Panc1 (cell line): ENCODE measurements at regions not wholly inside any gene's neighbourhood (a gene's known extent, or its start where the extent isn't known, plus 50 kb on each side); places are given as distances from the start of the nearest gene placed in this dataset.

ENCODE experiments used
- POLR2AphosphoS5 ChIP-seq: IDR thresholded peaks from 2 replicates; pipeline ENCODE4 v1.6.1; 2012; ENCODE audit warnings: mild to moderate bottlenecking, low read depth, low read length, moderate library complexity
- SIN3A ChIP-seq: IDR thresholded peaks from 2 replicates; pipeline ENCODE4 v1.6.1; 2012; ENCODE audit warnings: low read depth, mild to moderate bottlenecking, low read length, moderate library complexity, borderline replicate concordance; ENCODE audit not compliant: insufficient read depth
- TCF7L2 ChIP-seq: IDR thresholded peaks from 2 replicates; pipeline ENCODE4 v1.6.1; 2011; ENCODE audit warnings: mild to moderate bottlenecking, low read depth, low read length, inconsistent platforms
- TF ChIP-seq, protein P1 (sequence below): fragments of 450-650 bp; IDR thresholded peaks from 2 replicates; pipeline ENCODE4 v1.5.1; 2017; ENCODE audit warnings: mild to moderate bottlenecking
- TF ChIP-seq, protein P2 (sequence below), 2 experiments: IDR thresholded peaks; 2 replicates each; pipeline ENCODE4 v1.6.1; 2011 to 2012; ENCODE audit warnings: low read depth in 2 of 2, control low read depth in 1 of 2, low read length in 1 of 2, mild to moderate bottlenecking in 1 of 2, moderate library complexity in 1 of 2; ENCODE audit not compliant: insufficient read depth in 1 of 2

- TF ChIP-seq, protein P1, sequence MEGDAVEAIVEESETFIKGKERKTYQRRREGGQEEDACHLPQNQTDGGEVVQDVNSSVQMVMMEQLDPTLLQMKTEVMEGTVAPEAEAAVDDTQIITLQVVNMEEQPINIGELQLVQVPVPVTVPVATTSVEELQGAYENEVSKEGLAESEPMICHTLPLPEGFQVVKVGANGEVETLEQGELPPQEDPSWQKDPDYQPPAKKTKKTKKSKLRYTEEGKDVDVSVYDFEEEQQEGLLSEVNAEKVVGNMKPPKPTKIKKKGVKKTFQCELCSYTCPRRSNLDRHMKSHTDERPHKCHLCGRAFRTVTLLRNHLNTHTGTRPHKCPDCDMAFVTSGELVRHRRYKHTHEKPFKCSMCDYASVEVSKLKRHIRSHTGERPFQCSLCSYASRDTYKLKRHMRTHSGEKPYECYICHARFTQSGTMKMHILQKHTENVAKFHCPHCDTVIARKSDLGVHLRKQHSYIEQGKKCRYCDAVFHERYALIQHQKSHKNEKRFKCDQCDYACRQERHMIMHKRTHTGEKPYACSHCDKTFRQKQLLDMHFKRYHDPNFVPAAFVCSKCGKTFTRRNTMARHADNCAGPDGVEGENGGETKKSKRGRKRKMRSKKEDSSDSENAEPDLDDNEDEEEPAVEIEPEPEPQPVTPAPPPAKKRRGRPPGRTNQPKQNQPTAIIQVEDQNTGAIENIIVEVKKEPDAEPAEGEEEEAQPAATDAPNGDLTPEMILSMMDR: no peak
- TF ChIP-seq POLR2AphosphoS5 (no peak), TCF7L2 (no peak), SIN3A (no peak)
- TF ChIP-seq, protein P2, sequence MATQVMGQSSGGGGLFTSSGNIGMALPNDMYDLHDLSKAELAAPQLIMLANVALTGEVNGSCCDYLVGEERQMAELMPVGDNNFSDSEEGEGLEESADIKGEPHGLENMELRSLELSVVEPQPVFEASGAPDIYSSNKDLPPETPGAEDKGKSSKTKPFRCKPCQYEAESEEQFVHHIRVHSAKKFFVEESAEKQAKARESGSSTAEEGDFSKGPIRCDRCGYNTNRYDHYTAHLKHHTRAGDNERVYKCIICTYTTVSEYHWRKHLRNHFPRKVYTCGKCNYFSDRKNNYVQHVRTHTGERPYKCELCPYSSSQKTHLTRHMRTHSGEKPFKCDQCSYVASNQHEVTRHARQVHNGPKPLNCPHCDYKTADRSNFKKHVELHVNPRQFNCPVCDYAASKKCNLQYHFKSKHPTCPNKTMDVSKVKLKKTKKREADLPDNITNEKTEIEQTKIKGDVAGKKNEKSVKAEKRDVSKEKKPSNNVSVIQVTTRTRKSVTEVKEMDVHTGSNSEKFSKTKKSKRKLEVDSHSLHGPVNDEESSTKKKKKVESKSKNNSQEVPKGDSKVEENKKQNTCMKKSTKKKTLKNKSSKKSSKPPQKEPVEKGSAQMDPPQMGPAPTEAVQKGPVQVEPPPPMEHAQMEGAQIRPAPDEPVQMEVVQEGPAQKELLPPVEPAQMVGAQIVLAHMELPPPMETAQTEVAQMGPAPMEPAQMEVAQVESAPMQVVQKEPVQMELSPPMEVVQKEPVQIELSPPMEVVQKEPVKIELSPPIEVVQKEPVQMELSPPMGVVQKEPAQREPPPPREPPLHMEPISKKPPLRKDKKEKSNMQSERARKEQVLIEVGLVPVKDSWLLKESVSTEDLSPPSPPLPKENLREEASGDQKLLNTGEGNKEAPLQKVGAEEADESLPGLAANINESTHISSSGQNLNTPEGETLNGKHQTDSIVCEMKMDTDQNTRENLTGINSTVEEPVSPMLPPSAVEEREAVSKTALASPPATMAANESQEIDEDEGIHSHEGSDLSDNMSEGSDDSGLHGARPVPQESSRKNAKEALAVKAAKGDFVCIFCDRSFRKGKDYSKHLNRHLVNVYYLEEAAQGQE (IDR thresholded peaks at IDR 0.05; ENCODE audit: insufficient read depth in 1 of 2, low read depth in 2 of 2, low read length in 1 of 2): no peak
These were observed 575.5 kb upstream of the KCNMB2 start for GRCh38 chr3:177960722-177961121.
